MCF 10A (cell line): ENCODE measurements at regions not wholly inside any gene's neighbourhood (a gene's known extent, or its start where the extent isn't known, plus 50 kb on each side); places are given as distances from the start of the nearest gene placed in this dataset.

Source experiments
- BruUV-seq: library from RNA; stranded (reverse); fragments of 400-500 nt; replicated peaks from 2 replicates; lab custom pipeline; 2021; lab: Mats Ljungman, UMichigan
- CTCF ChIA-PET: fragments of 300-600 bp; sonication (Branson Sonifier 250); formaldehyde crosslinking; extraction: SDS; loops from one replicate; lab custom pipeline; 2021; ENCODE audit warnings: antibody characterized with exemption, inconsistent platforms; lab: Yijun Ruan, JAX
- POLR2A ChIA-PET: fragments of 300-600, 350-650 bp; sonication (Branson Sonifier 250); formaldehyde crosslinking; extraction: SDS; loops from one replicate; lab custom pipeline; 2020; ENCODE audit warnings: antibody characterized with exemption, inconsistent platforms; lab: Yijun Ruan, JAX
- DNase-seq: peaks from one replicate; pipeline ENCODE4 v3.0.0-alpha.2; 2018; ENCODE audit not compliant: unreplicated experiment
- H3K27ac Mint-ChIP-seq: one replicate; pipeline ENCODE4 v1.8.0; 2022; ENCODE audit warnings: mild to moderate bottlenecking, low read depth, mixed read lengths; ENCODE audit not compliant: unreplicated experiment
- H3K27me3 Mint-ChIP-seq: one replicate; pipeline ENCODE4 v1.8.0; 2022; ENCODE audit warnings: mixed read lengths; ENCODE audit not compliant: insufficient read depth, unreplicated experiment
- H3K36me3 Mint-ChIP-seq: one replicate; pipeline ENCODE4 v1.8.0; 2022; ENCODE audit warnings: mild to moderate bottlenecking, moderate library complexity, mixed read lengths; ENCODE audit not compliant: insufficient read depth, unreplicated experiment
- H3K4me1 Mint-ChIP-seq: one replicate; pipeline ENCODE4 v1.8.0; 2022; ENCODE audit warnings: mixed read lengths; ENCODE audit not compliant: insufficient read depth, unreplicated experiment
- H3K4me3 Mint-ChIP-seq: one replicate; pipeline ENCODE4 v1.8.0; 2022; ENCODE audit warnings: mild to moderate bottlenecking, moderate library complexity, mixed read lengths; ENCODE audit not compliant: unreplicated experiment
- H3K9me3 Mint-ChIP-seq: one replicate; pipeline ENCODE4 v1.8.0; 2022; ENCODE audit warnings: mixed read lengths; ENCODE audit not compliant: unreplicated experiment
- CTCF ChIP-seq: fragments of 200-600 bp; IDR thresholded peaks from one replicate; pipeline ENCODE4 v1.8.0; 2022; ENCODE audit warnings: antibody characterized with exemption, mild to moderate bottlenecking; ENCODE audit not compliant: unreplicated experiment
- intact Hi-C: fragments of 100-400 bp; cut with micrococcal nuclease; formaldehyde crosslinking; loops from 2 replicates; pipeline ENCODE4 v1.14.1; 2022

- CTCF ChIA-PET: interaction anchor here (0.6 to 3.1 kb wide), 25 partner anchors 7 to 354 kb away, joined by 3 to 20 read pairs (median 3); no protein-coding TSS in a partner anchor
- peak; percentile 93 for DNase-seq
- BruUV-seq: no TSS peak
- Mint-ChIP-seq H3K27ac (peak overlapping the region; percentile 71), H3K9me3 (no peaks in the 10 kb centered on the region), H3K27me3 (no peaks in the 10 kb centered on the region), H3K36me3 (peaks cover 6% of the 10 kb centered on the region), H3K4me1 (peaks cover 13% of the 10 kb centered on the region), H3K4me3 (peak overlapping the region; percentile 16)
- no peak for TF ChIP-seq CTCF
- intact Hi-C loops: loop anchor here (2.0 kb wide), 1 partner anchor 352 kb away; no protein-coding TSS in a partner anchor
- POLR2A ChIA-PET: interaction anchor here (0.6 to 4.5 kb wide), 31 partner anchors 27 to 1262 kb away, joined by 3 to 48 read pairs (median 3); partner anchors contain the start of gene ARRDC3
Measured at GRCh38 chr5:91219091-91219802, 163.9 kb downstream of the ARRDC3 start.

GRCh38 chr5:91217859-91218258 lies 165.3 kb downstream of the ARRDC3 start:
- intact Hi-C loops: loop anchor here (2.0 kb wide), 1 partner anchor 351 kb away; no protein-coding TSS in a partner anchor
- Mint-ChIP-seq H3K27me3 (no peaks in the 10 kb centered on the region), H3K27ac (no peak overlapping the region), H3K4me3 (no peak overlapping the region), H3K9me3 (no peaks in the 10 kb centered on the region), H3K36me3 (peaks cover 6% of the 10 kb centered on the region), H3K4me1 (peaks cover 13% of the 10 kb centered on the region)
- CTCF ChIA-PET: interaction anchor here (0.5 to 3.1 kb wide), 5 partner anchors 10 to 285 kb away, joined by 5 to 20 read pairs (median 7); no protein-coding TSS in a partner anchor
- TF ChIP-seq CTCF: no peak
- POLR2A ChIA-PET: interaction anchor here (0.8 to 4.5 kb wide), 5 partner anchors 10 to 235 kb away, joined by 3 to 48 read pairs (median 6); partner anchors contain the start of gene ARRDC3
- no peak for DNase-seq
- BruUV-seq: no TSS peak

- no peaks in the 10 kb centered on the region for H3K9me3 Mint-ChIP-seq
- H3K4me1 Mint-ChIP-seq: peaks cover 13% of the 10 kb centered on the region
- H3K27me3 Mint-ChIP-seq: no peaks in the 10 kb centered on the region
- peaks cover 6% of the 10 kb centered on the region for H3K36me3 Mint-ChIP-seq
- no peak overlapping the region for H3K4me3 Mint-ChIP-seq
- ChIA-PET CTCF (interaction anchor here (0.5 to 1.5 kb wide), 5 partner anchors 11 to 283 kb away, joined by 3 to 8 read pairs (median 3); no protein-coding TSS in a partner anchor), POLR2A (interaction anchor here (0.6 to 1.2 kb wide), 2 partner anchors 8 to 66 kb away, joined by 3 read pairs; no protein-coding TSS in a partner anchor)
- no peak for TF ChIP-seq CTCF
- BruUV-seq: no TSS peak
- no peak overlapping the region for H3K27ac Mint-ChIP-seq
- intact Hi-C loops: no loop called here
- DNase-seq: no peak
Measured at GRCh38 chr5:91214571-91214970, 168.5 kb downstream of the ARRDC3 start.
